ENCODE measurements at regions not wholly inside any gene's neighbourhood (a gene's known extent, or its start where the extent isn't known, plus 50 kb on each side); places are given as distances from the start of the nearest gene placed in this dataset.

GRCh38 chr4:140237616-140238350 is 83.8 kb upstream of the MAML3 start:
- H3K4me1 ChIP-seq: peaks cover 33% of the 10 kb centered on the region
- peak overlapping the region; percentile 84 for H3K27ac ChIP-seq

GRCh38 chr4:140236654-140237169 is 82.7 kb upstream of the MAML3 start:
- DNase-seq (ENCODE audit: low spot score in 2 of 2): no peak
- Histone ChIP-seq H3K27ac (peak overlapping the region; percentile 84), H3K4me3 (no peak overlapping the region), H3K27me3 (no peaks in the 10 kb centered on the region), H3K36me3 (no peaks in the 10 kb centered on the region), H3K9me3 (no peaks in the 10 kb centered on the region), H3K4me1 (peaks cover 25% of the 10 kb centered on the region)
- WGBS: 70% methylated on average over 9 of the region's 9 CpGs
- TF ChIP-seq CTCF (IDR thresholded peaks at IDR 0.05): no peak
- no peak for TF ChIP-seq POLR2AphosphoS5 (IDR thresholded peaks at IDR 0.05)
- no peak for TF ChIP-seq POLR2A (IDR thresholded peaks at IDR 0.05)
- no peak for TF ChIP-seq EP300 (IDR thresholded peaks at IDR 0.05)

More at GRCh38 chr4:140237616-140238350, 83.8 kb upstream of the MAML3 start:
- no peaks in the 10 kb centered on the region for H3K9me3 ChIP-seq
- H3K27me3 ChIP-seq: no peaks in the 10 kb centered on the region
- H3K4me3 ChIP-seq: peak overlapping the region; percentile 19
- TF ChIP-seq POLR2AphosphoS5 (IDR thresholded peaks at IDR 0.05) (peak in 1 of 3 donors; percentile 57), EP300 (IDR thresholded peaks at IDR 0.05) (no peak), POLR2A (IDR thresholded peaks at IDR 0.05) (no peak), CTCF (IDR thresholded peaks at IDR 0.05) (no peak)
- WGBS: 12% methylated on average over 15 of the region's 16 CpGs
- H3K36me3 ChIP-seq: no peaks in the 10 kb centered on the region
- DNase-seq (ENCODE audit: low spot score in 2 of 2): peak; percentile 85 to 88

GRCh38 chr4:140234697-140235060 is 80.7 kb upstream of the MAML3 start:
- Histone ChIP-seq H3K27ac (no peak overlapping the region), H3K4me3 (no peak overlapping the region), H3K9me3 (no peaks in the 10 kb centered on the region), H3K27me3 (no peaks in the 10 kb centered on the region), H3K4me1 (peaks cover 25% of the 10 kb centered on the region), H3K36me3 (no peaks in the 10 kb centered on the region)
- TF ChIP-seq CTCF (IDR thresholded peaks at IDR 0.05) (no peak), POLR2A (IDR thresholded peaks at IDR 0.05) (no peak), EP300 (IDR thresholded peaks at IDR 0.05) (no peak), POLR2AphosphoS5 (IDR thresholded peaks at IDR 0.05) (no peak)
- 85% methylated on average over 3 of the region's 3 CpGs for WGBS
- no peak for DNase-seq (ENCODE audit: low spot score in 2 of 2)

GRCh38 chr4:140233791-140234696 is 80.1 kb upstream of the MAML3 start:
- TF ChIP-seq CTCF (IDR thresholded peaks at IDR 0.05): no peak
- no peak for TF ChIP-seq POLR2A (IDR thresholded peaks at IDR 0.05)
- no peak for TF ChIP-seq POLR2AphosphoS5 (IDR thresholded peaks at IDR 0.05)
- TF ChIP-seq EP300 (IDR thresholded peaks at IDR 0.05): no peak
- Histone ChIP-seq H3K27ac (no peak overlapping the region), H3K36me3 (no peaks in the 10 kb centered on the region), H3K4me3 (no peak overlapping the region), H3K27me3 (no peaks in the 10 kb centered on the region), H3K9me3 (no peaks in the 10 kb centered on the region), H3K4me1 (peaks cover 24% of the 10 kb centered on the region)
- no peak for DNase-seq (ENCODE audit: low spot score in 2 of 2)
- WGBS: 60% methylated on average over 6 of the region's 6 CpGs

GRCh38 chr4:140229881-140230280 is 75.9 kb upstream of the MAML3 start:
- DNase-seq (ENCODE audit: low spot score in 2 of 2): no peak
- H3K27me3 ChIP-seq: no peaks in the 10 kb centered on the region
- H3K4me3 ChIP-seq: no peak overlapping the region
- no peaks in the 10 kb centered on the region for H3K36me3 ChIP-seq
- no peaks in the 10 kb centered on the region for H3K9me3 ChIP-seq
- H3K27ac ChIP-seq: no peak overlapping the region
- TF ChIP-seq POLR2AphosphoS5 (IDR thresholded peaks at IDR 0.05): no peak
- TF ChIP-seq POLR2A (IDR thresholded peaks at IDR 0.05): no peak
- TF ChIP-seq EP300 (IDR thresholded peaks at IDR 0.05): no peak
- no peak for TF ChIP-seq CTCF (IDR thresholded peaks at IDR 0.05)
- no peaks in the 10 kb centered on the region for H3K4me1 ChIP-seq
- WGBS: 87% methylated on average over 3 of the region's 3 CpGs
